ENCODE measurements at regions not wholly inside any gene's neighbourhood (a gene's known extent, or its start where the extent isn't known, plus 50 kb on each side); places are given as distances from the start of the nearest gene placed in this dataset.
"Not testable (repeated sequence)": the region's sequence is repeated elsewhere in the genome, so short reads cannot be mapped to it uniquely, and the experiment has no call there.

- H3K9me2 ChIP-seq; H3K4me1 ChIP-seq (ENCODE audit: control insufficient read depth in 1 of 2, insufficient read depth in 2 of 2, low read depth in 1 of 2, low read length in 1 of 2); H3K9me3 ChIP-seq; H3K36me3 ChIP-seq (replicated peaks in 1 of 2; ENCODE audit: control insufficient read depth in 1 of 2, insufficient read depth in 2 of 2, low read length in 1 of 2); H3F3A ChIP-seq (replicated peaks; ENCODE audit: insufficient read depth); H3K27ac ChIP-seq (ENCODE audit: low read depth in 2 of 2, low read length in 1 of 2); H3K9ac ChIP-seq; H3K4me3 ChIP-seq (ENCODE audit: low read depth in 2 of 2, low read length in 1 of 2); POLR2A ChIA-PET; CTCF ChIA-PET; H4K20me1 ChIP-seq (ENCODE audit: insufficient read depth); H3K4me2 ChIP-seq; H3K79me2 ChIP-seq (ENCODE audit: insufficient read depth); H3K27me3 ChIP-seq (ENCODE audit: insufficient read depth); H2AFZ ChIP-seq (ENCODE audit: low read depth); DNase-seq: not testable (repeated sequence)
- WGBS (ENCODE audit: low lambda C conversion rate) = 94% methylated on average over 43 of the region's 54 CpGs
Measured at GRCh38 chr22:10526079-10526478, 5001.9 kb upstream of the OR11H1 start.

GRCh38 chr22:10531141-10531540 lies 4996.9 kb upstream of the OR11H1 start:
- H3K27ac ChIP-seq (ENCODE audit: low read depth in 2 of 2, low read length in 1 of 2); H3K4me2 ChIP-seq; H3K4me3 ChIP-seq (ENCODE audit: low read depth in 2 of 2, low read length in 1 of 2); H4K20me1 ChIP-seq (ENCODE audit: insufficient read depth); H2AFZ ChIP-seq (ENCODE audit: low read depth); H3K9ac ChIP-seq; H3K27me3 ChIP-seq (ENCODE audit: insufficient read depth); H3K79me2 ChIP-seq (ENCODE audit: insufficient read depth); POLR2A ChIA-PET; H3F3A ChIP-seq (replicated peaks; ENCODE audit: insufficient read depth); CTCF ChIA-PET; H3K36me3 ChIP-seq (replicated peaks in 1 of 2; ENCODE audit: control insufficient read depth in 1 of 2, insufficient read depth in 2 of 2, low read length in 1 of 2); DNase-seq; H3K4me1 ChIP-seq (ENCODE audit: control insufficient read depth in 1 of 2, insufficient read depth in 2 of 2, low read depth in 1 of 2, low read length in 1 of 2); H3K9me3 ChIP-seq; H3K9me2 ChIP-seq: not testable (repeated sequence)
- no CpG with 5 or more reads among the region's 4 CpGs for WGBS (ENCODE audit: low lambda C conversion rate)

GRCh38 chr22:10572531-10572930 lies 4955.5 kb upstream of the OR11H1 start:
- H3K36me3 ChIP-seq (replicated peaks in 1 of 2; ENCODE audit: control insufficient read depth in 1 of 2, insufficient read depth in 2 of 2, low read length in 1 of 2); H3K9ac ChIP-seq; H3F3A ChIP-seq (replicated peaks; ENCODE audit: insufficient read depth); DNase-seq; H3K4me3 ChIP-seq (ENCODE audit: low read depth in 2 of 2, low read length in 1 of 2); H3K9me3 ChIP-seq; H2AFZ ChIP-seq (ENCODE audit: low read depth); CTCF ChIA-PET; H3K27me3 ChIP-seq (ENCODE audit: insufficient read depth); H3K4me1 ChIP-seq (ENCODE audit: control insufficient read depth in 1 of 2, insufficient read depth in 2 of 2, low read depth in 1 of 2, low read length in 1 of 2); H3K4me2 ChIP-seq; H3K79me2 ChIP-seq (ENCODE audit: insufficient read depth); H3K27ac ChIP-seq (ENCODE audit: low read depth in 2 of 2, low read length in 1 of 2); H4K20me1 ChIP-seq (ENCODE audit: insufficient read depth); H3K9me2 ChIP-seq; POLR2A ChIA-PET: not testable (repeated sequence)
- WGBS (ENCODE audit: low lambda C conversion rate) = 85% methylated on average over 42 of the region's 42 CpGs

- DNase-seq; H3K4me1 ChIP-seq (ENCODE audit: control insufficient read depth in 1 of 2, insufficient read depth in 2 of 2, low read depth in 1 of 2, low read length in 1 of 2); H3K9me3 ChIP-seq; H3K27ac ChIP-seq (ENCODE audit: low read depth in 2 of 2, low read length in 1 of 2); H3K27me3 ChIP-seq (ENCODE audit: insufficient read depth); H3K4me3 ChIP-seq (ENCODE audit: low read depth in 2 of 2, low read length in 1 of 2); CTCF ChIA-PET; H3K36me3 ChIP-seq (replicated peaks in 1 of 2; ENCODE audit: control insufficient read depth in 1 of 2, insufficient read depth in 2 of 2, low read length in 1 of 2); H3F3A ChIP-seq (replicated peaks; ENCODE audit: insufficient read depth); POLR2A ChIA-PET; H3K9ac ChIP-seq; H2AFZ ChIP-seq (ENCODE audit: low read depth); H3K9me2 ChIP-seq; H3K79me2 ChIP-seq (ENCODE audit: insufficient read depth); H4K20me1 ChIP-seq (ENCODE audit: insufficient read depth); H3K4me2 ChIP-seq: not testable (repeated sequence)
- WGBS (ENCODE audit: low lambda C conversion rate) = no CpG with 5 or more reads among the region's 2 CpGs
Measured at GRCh38 chr22:10601071-10601470, 4926.9 kb upstream of the OR11H1 start.

- H3K79me2 ChIP-seq (ENCODE audit: insufficient read depth); H3K36me3 ChIP-seq (replicated peaks in 1 of 2; ENCODE audit: control insufficient read depth in 1 of 2, insufficient read depth in 2 of 2, low read length in 1 of 2); H3F3A ChIP-seq (replicated peaks; ENCODE audit: insufficient read depth); DNase-seq; H3K9me3 ChIP-seq; H3K4me1 ChIP-seq (ENCODE audit: control insufficient read depth in 1 of 2, insufficient read depth in 2 of 2, low read depth in 1 of 2, low read length in 1 of 2); H2AFZ ChIP-seq (ENCODE audit: low read depth); CTCF ChIA-PET; H3K4me2 ChIP-seq; H3K9me2 ChIP-seq; H3K27me3 ChIP-seq (ENCODE audit: insufficient read depth); H3K4me3 ChIP-seq (ENCODE audit: low read depth in 2 of 2, low read length in 1 of 2); H3K9ac ChIP-seq; POLR2A ChIA-PET; H3K27ac ChIP-seq (ENCODE audit: low read depth in 2 of 2, low read length in 1 of 2); H4K20me1 ChIP-seq (ENCODE audit: insufficient read depth): not testable (repeated sequence)
- no CpG with 5 or more reads among the region's 15 CpGs for WGBS (ENCODE audit: low lambda C conversion rate)
Measured at GRCh38 chr22:10631961-10632360, 4896.0 kb upstream of the OR11H1 start.

- CTCF ChIA-PET; H2AFZ ChIP-seq (ENCODE audit: low read depth); H3K4me2 ChIP-seq; H3K9me3 ChIP-seq; DNase-seq; H3K79me2 ChIP-seq (ENCODE audit: insufficient read depth); H3F3A ChIP-seq (replicated peaks; ENCODE audit: insufficient read depth); H3K36me3 ChIP-seq (replicated peaks in 1 of 2; ENCODE audit: control insufficient read depth in 1 of 2, insufficient read depth in 2 of 2, low read length in 1 of 2); H3K4me3 ChIP-seq (ENCODE audit: low read depth in 2 of 2, low read length in 1 of 2); H3K9me2 ChIP-seq; H3K27me3 ChIP-seq (ENCODE audit: insufficient read depth); H3K27ac ChIP-seq (ENCODE audit: low read depth in 2 of 2, low read length in 1 of 2); H4K20me1 ChIP-seq (ENCODE audit: insufficient read depth); H3K9ac ChIP-seq; H3K4me1 ChIP-seq (ENCODE audit: control insufficient read depth in 1 of 2, insufficient read depth in 2 of 2, low read depth in 1 of 2, low read length in 1 of 2); POLR2A ChIA-PET: not testable (repeated sequence)
- WGBS (ENCODE audit: low lambda C conversion rate) = no CpG with 5 or more reads among the region's 3 CpGs
Measured at GRCh38 chr22:10635341-10635740, 4892.7 kb upstream of the OR11H1 start.

- H4K20me1 ChIP-seq (ENCODE audit: insufficient read depth); H3K79me2 ChIP-seq (ENCODE audit: insufficient read depth); H3K4me2 ChIP-seq; H3K9me2 ChIP-seq; H3K27me3 ChIP-seq (ENCODE audit: insufficient read depth); DNase-seq; H3K36me3 ChIP-seq (replicated peaks in 1 of 2; ENCODE audit: control insufficient read depth in 1 of 2, insufficient read depth in 2 of 2, low read length in 1 of 2); POLR2A ChIA-PET; CTCF ChIA-PET; H3K4me3 ChIP-seq (ENCODE audit: low read depth in 2 of 2, low read length in 1 of 2); H3F3A ChIP-seq (replicated peaks; ENCODE audit: insufficient read depth); H2AFZ ChIP-seq (ENCODE audit: low read depth); H3K4me1 ChIP-seq (ENCODE audit: control insufficient read depth in 1 of 2, insufficient read depth in 2 of 2, low read depth in 1 of 2, low read length in 1 of 2); H3K9ac ChIP-seq; H3K27ac ChIP-seq (ENCODE audit: low read depth in 2 of 2, low read length in 1 of 2); H3K9me3 ChIP-seq: not testable (repeated sequence)
- WGBS (ENCODE audit: low lambda C conversion rate) = 9% methylated on average over 14 of the region's 14 CpGs
Measured at GRCh38 chr22:10662818-10663217, 4865.2 kb upstream of the OR11H1 start.

Data from SK-N-SH (cell line).